Breast epithelium (tissue), 3 donors: ENCODE measurements at regions not wholly inside any gene's neighbourhood (a gene's known extent, or its start where the extent isn't known, plus 50 kb on each side); places are given as distances from the start of the nearest gene placed in this dataset.

ENCODE experiments used
- POLR2A ChIP-seq: fragments of 450-650 bp; IDR thresholded peaks from one replicate; pipeline ENCODE4 v1.6.1; 2016; ENCODE audit warnings: antibody characterized with exemption, mild to moderate bottlenecking, moderate library complexity
- POLR2AphosphoS5 ChIP-seq, 3 donors: sonication (generic); formaldehyde crosslinking; IDR thresholded peaks; one replicate each; pipeline ENCODE4 v1.6.1; 2017; ENCODE audit warnings: antibody characterized with exemption in 3 of 3
- TF ChIP-seq, protein P1 (sequence below), 3 donors: fragments of 450-650 bp; IDR thresholded peaks; one replicate each; pipeline ENCODE4 v1.5.1; 2016 to 2017; ENCODE audit warnings: antibody characterized with exemption in 3 of 3, mild to moderate bottlenecking in 3 of 3, moderate library complexity in 3 of 3

DNA sequence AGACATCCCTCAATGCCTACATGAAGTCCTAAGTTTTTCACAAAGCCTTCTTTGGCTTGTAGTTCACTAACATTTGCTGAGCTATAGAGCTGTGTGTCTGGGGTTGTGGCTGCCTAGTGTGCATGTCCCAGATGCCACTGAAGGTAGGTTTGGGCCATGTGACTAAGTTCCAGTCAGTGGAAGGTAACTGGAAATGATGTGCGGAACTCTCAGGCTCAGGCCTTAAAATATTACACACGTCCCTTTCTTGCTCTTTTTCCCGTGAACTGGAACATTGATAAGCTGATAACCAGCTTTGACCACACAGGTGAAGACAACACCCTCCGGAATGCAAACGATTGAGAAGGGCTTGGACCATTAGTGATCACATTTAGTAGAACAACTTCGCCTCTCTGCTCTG, 358.1 kb downstream of the GATA3 start:
- TF ChIP-seq, protein P1, sequence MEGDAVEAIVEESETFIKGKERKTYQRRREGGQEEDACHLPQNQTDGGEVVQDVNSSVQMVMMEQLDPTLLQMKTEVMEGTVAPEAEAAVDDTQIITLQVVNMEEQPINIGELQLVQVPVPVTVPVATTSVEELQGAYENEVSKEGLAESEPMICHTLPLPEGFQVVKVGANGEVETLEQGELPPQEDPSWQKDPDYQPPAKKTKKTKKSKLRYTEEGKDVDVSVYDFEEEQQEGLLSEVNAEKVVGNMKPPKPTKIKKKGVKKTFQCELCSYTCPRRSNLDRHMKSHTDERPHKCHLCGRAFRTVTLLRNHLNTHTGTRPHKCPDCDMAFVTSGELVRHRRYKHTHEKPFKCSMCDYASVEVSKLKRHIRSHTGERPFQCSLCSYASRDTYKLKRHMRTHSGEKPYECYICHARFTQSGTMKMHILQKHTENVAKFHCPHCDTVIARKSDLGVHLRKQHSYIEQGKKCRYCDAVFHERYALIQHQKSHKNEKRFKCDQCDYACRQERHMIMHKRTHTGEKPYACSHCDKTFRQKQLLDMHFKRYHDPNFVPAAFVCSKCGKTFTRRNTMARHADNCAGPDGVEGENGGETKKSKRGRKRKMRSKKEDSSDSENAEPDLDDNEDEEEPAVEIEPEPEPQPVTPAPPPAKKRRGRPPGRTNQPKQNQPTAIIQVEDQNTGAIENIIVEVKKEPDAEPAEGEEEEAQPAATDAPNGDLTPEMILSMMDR (IDR thresholded peaks at IDR 0.05) = no peak
- TF ChIP-seq POLR2AphosphoS5 (IDR thresholded peaks at IDR 0.05) = no peak
- TF ChIP-seq POLR2A = no peak
